ENCODE measurements at regions not wholly inside any gene's neighbourhood (a gene's known extent, or its start where the extent isn't known, plus 50 kb on each side); places are given as distances from the start of the nearest gene placed in this dataset.

DNA sequence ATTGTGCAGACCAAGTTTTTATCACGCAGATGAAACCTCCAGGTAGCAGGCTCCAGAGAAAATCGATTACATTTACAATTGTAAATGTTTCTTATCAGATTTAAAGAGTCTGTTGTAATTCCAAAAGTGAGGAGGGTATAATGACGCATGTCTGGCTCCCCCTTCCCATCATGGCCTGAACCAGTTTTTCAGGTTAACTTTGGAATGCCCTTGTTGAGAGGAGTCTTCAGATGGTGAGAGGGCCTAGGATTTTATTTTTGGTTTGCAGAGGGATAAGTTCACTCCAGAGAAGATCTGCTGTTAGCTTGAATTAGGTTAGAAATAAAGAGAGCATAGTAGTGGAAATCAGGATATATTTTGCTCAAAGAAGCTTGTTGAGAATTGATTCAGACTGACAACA lies 1028.3 kb upstream of the B3GALT2 start:
- DNase-seq = no peak

DNA sequence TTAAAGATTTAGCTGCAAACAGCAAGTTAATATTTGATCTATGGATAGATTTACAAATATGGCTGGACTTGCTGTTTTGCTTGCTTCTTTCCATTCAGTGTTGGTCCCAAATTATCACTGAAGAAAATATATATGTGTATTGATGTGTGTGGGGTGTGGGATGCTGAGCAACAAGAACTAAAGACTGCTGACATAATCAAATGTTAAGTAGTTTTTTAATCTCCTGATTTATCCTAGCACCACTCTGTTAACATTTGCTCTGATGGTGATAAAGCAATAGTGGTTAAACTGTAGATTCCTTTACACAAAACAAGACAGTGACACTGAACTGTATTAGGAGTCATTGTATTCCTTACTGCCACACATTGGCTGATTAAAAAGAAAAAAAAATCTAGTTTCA lies 1023.5 kb upstream of the B3GALT2 start:
- no peak for DNase-seq

DNA sequence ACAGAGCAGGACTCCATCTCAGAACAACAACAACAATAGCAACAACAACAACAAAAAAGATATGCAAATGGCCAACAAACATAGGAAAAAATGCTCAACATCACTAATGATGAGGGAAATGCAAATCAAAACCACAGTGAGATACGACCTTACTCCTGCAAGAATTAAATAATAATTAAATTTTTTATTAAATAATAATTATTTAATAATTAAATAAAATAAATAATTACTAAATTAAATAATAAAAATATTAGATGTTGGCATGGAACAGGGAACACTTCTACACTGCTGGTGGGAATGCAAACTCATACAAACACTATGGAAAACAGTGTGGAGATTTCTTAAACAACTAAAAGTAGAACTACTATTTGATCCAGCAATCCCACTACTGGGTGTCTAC lies 1022.3 kb upstream of the B3GALT2 start:
- DNase-seq = no peak

DNA sequence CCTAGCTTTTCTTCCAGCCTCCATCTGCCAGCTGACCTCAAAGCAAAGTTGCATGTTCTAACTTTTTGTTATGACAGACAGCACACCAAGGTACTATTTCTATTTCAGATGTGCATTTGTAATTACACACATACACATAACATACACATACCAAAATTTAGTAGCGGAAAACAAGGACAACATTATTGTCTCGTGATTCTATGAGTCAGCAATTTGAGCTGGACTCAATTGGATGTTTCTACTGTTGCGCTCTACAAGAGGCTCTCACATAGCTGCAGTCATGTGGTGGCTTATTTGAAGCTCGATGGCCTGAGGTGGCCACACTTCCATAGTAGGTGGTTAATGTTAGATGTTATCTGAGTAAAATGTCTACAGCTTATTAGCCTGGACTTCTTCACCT lies 1010.1 kb upstream of the B3GALT2 start:
- no peak for DNase-seq

DNA sequence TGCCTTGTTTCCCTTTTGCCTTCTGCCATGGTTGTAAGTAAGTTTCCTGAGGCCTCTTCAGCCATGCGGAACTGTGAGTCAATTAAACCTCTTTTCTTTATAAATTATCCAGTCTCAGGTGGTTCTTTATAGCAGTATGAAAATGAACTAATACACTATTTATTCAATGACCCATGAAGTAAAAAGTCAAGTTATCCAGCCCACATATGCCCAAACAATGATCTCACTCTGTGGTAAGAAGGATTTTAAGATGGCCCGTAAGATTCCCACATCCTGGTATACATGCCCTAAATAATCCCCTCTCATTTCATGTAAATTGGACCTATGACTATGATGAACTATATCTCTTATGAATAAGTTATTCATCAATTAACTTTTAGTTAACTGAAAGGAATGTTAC lies 1008.3 kb upstream of the B3GALT2 start:
- no peak for DNase-seq

DNA sequence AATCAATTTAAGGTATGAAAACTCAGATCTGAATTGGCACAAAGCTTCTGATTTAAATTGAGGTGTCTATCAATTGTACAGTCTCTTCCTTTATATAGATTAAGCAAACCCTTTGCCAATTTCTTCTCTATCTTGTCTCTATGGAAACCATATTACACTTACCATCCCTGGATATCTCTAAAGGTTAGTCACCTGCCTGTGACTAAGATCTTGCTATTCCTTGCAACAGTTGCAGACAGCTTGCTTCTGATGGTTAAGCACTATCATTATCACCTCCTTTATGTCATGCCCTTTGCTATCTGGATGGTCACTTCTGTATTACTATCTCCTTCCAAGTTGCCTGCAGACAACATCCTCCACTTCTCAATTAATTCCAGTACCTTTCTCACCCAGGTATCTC lies 998.6 kb upstream of the B3GALT2 start:
- no peak for DNase-seq

DNA sequence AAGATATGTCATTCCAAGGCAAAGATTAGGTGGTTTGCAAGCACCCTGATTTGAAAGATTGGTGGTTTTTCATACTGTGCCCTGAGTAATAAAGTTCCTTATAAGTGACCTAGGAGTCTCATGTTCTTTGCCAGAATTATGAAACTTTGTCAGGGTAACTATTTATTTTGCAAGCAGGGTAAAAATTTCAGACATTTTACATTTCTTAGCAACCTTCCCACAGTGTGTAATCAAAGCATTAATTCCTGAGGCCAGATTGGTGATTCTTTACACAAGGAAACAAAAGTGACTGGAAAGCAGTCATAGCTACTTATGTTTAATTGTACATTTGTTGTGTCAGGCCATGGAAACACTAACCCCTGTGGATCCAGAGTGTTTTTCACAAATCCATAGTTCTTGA lies 998.0 kb upstream of the B3GALT2 start:
- no peak for DNase-seq

DNA sequence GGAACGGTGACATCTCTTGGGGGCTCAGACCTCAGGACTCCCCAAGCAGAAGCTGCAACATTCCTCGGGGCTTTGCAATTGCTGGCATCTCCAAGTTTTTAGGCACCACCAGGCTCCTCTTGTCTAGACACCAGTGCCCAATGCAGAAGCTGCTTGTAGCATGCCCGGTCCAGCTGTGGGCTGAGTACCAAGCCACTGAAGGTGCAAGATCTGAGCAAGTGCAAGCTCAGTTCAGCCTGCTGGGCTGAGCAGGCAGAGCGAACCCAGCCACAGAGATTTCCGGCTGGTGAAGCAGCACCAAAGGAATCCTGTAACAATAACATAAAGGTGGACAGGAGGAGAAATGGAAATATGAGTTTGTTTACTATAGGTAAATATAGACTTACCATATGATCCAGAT lies 995.4 kb upstream of the B3GALT2 start:
- DNase-seq = no peak

DNA sequence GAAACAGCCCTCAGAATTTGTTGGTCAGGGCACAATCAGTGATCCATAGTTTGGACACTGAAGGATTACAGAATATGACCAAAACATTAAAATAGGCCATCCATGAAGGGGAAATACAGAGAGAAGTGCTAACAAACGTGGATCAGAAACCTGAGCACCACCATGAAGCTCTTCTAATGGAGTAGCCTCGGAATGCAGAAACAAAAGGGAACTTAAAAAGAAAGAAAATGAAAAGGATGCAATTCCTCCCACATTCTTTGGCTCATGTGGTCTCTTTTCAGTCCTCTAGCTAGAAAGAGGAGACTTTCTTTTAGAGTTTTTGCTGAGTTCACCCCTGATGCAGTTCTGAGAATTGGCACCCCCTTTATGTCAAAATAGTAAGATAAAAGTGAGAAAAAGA lies 989.8 kb upstream of the B3GALT2 start:
- DNase-seq = no peak

DNA sequence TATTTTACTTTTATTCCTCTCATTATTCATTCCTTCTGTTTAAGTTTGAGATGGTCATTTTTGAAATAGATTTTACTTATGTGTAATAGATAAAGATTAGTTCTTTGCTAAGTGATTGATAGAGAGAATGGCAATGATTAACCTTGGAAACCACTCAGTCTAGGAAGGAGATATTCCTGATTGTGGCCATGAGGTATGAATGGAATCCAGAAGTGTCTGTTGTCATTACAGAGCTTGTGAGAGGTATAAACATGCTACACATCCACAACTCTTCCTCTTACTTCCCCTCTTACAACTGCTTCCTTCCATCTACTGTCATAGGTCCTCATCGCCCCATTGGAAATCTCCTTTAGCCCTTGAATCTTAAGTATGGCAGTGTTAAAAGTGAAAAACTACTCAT lies 988.8 kb upstream of the B3GALT2 start:
- no peak for DNase-seq

DNA sequence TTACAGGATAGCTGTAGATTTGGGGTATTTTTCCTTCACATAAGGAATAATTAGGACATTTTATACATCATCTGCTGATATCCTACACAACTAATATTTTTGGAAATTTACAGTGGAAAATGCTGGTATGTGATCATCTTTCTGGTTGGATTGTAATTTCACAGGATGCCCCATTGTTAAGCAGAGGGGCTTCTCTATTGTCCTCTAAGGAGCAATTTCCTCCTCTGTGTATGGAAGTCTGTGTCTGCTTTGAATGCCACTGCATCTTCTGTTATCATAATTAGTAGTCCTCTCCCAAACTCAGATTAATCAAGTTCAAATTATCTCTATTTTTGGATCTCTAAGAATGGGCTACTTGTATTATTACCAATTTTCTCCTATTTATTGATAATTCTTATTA lies 988.1 kb upstream of the B3GALT2 start:
- no peak for DNase-seq

DNA sequence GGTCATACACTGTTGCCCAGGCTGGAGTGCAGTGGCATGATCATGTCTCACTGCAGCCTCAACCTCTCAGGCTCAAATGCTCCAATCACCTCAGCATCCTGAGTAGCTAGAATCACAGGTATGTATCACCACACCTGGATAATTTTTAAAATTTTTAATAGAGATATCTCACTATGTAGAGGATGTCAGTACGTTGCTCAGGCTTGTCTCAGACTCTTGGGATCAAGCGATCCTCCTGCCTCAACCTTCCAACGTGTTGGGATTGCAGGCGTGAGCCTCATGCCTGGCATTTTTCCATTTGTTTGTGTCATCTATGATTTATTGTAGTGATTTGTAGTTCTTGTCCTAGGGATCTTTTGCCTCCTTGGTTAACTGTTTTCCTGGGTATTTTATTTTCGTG lies 985.2 kb upstream of the B3GALT2 start:
- DNase-seq = no peak

DNA sequence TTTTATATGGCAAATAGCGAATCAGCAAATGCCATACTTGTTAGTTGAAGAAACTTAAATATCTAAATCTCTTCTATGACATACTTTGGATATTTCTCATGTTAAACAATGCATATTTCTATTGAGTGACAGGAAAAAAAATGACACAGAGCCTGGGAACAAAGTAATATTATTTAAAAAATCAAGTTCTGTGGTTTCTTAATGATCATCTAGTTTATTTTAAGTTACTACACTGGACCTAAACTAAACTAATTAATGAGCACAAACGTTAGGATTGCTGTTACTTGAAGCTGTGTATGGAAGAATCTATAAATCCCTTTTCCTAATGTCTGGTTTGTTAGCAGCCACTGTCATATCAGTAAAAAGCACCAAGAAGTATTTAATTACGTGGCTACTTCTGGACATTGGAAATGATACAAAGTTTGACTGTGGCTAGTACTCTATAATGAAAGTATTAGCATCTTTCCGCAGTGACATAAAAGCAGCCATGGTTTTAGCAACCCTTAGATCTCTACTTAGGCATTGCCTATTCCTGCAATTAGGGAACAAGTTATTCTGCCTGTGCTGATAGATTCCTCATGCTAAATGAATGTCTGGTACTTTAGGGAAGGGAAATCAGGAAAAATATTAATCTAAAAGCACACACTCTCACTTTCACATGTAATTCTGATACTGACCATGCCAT lies 981.7 kb upstream of the B3GALT2 start:
- no peak for DNase-seq

DNA sequence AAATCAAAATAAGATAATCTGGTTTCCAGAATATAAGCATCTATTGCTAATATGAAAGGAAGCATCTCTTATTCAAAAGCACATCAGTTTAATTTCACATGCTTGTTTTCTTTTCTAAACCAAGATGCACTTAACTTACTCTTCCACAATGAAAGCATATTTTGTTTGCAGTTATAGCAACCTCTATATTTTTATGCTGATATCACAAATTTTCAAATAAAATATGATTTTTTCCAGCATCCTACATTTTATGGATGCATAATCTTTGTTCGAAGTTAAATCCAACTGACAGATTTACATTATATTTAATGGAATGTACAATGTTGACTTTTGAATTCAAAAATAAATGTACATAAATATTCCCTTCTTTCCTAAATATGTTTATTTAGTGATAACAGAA lies 978.3 kb upstream of the B3GALT2 start:
- DNase-seq = no peak

DNA sequence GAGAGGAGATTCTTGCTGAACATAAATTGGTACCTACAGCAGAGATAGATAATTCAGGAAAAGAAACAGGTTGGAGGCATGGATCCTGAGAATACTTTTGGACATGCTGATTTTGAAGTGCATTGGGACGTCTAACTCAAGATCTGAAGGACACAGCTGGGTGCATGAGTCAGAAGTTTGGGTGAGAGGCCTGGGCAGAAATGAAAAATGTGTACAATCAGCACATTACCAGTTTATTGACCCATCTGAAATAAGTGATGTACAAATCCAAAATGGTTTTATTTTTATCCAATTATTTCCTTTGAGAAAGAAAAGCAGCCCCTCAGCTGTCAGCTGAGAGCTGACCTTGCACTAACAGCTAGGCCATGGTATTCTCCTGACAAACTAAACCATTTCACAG lies 975.2 kb upstream of the B3GALT2 start:
- no peak for DNase-seq

DNA sequence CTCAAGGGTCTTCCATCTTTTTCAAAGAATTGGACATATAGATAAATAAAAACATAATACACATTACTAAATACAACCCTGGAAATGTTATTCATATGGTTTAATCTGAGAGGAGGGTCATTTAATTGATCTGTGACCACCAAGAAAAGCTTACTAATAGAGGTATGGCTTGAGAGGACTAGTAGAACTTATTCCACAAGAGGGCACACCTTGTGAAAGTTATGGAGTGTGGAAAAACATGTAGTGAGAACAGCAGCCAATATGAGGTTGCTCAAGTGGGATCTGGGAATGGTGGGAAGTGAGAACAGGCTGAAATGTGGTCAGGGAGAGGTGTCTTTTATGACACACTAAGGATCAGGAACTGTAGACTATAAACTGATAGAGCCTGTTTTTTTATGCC lies 973.5 kb upstream of the B3GALT2 start:
- no peak for DNase-seq

DNA sequence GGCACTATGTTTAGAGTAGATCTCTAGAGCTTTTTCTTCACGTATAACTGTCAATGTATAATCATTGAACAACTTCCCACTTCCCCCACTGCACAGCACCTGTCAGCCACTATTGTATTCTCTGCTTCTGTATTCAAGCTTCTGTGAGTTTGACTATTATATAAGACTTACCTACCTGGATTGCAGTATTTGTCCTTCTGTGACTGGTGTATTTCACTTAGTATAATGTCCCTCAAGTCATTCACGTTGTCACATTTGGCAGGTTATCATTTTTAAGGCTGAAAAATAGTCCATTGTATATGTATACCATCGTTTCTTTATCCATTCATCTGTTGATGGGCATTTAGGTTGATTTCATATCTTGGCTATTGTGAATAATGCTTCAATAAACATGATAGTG lies 969.5 kb upstream of the B3GALT2 start:
- no peak for DNase-seq

DNA sequence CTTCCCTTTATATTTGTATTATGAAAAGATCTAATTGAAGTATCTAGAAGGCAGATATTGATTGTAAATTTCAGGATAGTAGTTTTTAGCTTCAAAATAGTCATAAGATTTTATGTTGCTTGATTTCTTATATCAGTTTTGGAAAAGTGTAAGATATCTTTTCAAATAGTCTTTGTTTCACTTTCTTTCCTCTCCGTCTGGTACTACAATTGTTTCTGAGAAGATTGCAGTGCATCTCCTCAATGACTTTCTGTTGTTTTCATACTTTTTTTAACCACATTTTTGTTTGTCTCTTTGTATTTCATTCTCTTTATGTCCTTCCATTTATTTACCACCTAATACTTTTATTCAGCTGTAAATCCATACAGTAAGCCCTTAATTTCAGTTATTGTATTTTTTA lies 964.6 kb upstream of the B3GALT2 start:
- DNase-seq = no peak

DNA sequence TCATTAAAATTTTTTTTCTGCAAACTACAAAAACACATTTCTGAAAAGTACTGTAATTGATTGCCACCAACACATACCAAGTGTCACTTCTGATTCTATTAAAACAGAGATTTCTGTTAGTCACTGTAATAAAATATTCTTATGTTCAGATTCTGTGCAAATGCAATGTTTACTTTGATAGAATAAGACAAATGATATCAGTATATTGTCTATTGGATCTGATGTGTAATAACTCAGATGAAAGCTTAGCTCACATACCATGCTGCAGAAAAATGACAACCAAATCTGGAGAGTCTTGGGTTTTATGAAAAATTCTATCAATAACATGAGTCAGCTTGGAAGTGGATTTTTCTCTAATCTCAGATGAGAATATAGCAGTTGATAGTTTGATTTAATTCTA lies 963.8 kb upstream of the B3GALT2 start:
- no peak for DNase-seq

DNA sequence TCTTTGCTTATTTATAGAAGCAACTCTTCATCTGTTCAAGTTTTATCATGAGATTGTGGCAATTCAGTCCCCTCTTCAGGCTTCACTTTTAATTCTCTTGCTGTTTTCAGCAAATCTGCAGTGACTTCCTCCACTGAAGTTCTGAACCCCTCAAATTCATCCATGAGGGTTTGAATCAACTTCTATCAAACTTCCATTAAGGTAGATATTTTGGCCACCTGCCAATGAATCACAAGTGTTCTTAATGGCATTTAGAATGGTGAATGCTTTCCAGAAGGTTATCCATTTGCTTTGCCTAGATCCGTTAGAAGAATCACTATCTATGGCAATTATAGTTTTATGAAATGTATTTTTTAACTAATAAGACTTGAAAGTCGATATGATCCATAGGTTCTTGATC lies 946.7 kb upstream of the B3GALT2 start:
- DNase-seq = no peak

DNA sequence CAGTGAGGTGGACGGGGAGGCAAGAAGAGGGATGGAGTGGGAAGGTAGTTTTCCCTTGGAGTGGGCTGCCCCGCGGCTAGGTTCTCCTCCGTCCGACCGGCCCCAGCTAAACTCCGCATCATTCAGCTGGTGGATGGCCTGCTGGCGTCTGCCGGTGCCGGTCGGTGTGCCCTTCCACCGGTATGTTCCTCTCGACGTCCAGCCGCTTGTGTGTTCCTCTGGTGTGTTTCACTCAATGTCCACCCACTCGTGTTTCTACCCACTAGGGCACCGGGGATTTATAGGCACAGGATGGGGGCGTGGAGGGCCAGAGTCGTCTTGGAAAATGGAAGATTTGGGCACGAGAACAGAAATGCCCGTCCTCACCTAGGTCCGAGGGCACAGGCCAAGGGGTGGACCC lies 931.7 kb upstream of the B3GALT2 start:
- no peak for DNase-seq

DNA sequence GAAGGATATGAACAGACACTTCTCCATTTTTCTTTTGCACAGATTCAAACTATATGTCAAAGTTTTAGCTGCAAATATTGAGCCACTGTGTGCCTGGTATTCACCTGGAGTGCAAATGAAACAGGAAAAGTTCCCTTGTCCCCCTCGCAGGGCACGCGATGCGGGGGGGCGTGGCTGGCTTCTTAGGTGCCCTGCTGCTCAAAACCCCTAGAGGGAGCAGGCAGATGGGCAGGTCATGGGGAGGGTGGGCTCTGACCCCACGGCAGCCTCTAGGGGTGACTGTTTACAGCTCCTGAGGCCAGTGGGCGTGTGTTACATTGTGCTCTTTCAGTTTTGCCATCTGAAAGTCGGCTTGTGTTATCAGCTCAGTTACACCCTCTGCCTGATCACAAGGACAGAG lies 931.2 kb upstream of the B3GALT2 start:
- DNase-seq = no peak

DNA sequence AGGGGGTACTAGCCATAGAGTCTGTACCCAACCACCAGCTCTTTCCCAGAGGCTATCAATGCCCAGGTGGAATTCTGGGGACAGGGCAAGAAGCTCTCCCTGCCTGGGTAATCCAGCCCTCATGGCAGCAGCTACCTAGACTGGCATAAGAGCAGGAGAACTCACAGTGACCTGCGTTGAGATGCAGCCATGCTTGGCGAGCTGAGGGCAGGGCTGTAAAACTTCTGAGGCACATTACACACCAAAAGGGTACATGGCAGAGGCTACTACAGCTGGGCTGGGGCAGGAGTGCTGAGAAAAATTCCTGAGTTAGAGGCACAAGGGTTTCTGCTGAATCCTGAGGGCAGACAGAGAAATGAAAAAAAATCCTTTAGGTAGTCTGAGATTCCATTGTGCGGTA lies 927.9 kb upstream of the B3GALT2 start:
- DNase-seq = no peak

DNA sequence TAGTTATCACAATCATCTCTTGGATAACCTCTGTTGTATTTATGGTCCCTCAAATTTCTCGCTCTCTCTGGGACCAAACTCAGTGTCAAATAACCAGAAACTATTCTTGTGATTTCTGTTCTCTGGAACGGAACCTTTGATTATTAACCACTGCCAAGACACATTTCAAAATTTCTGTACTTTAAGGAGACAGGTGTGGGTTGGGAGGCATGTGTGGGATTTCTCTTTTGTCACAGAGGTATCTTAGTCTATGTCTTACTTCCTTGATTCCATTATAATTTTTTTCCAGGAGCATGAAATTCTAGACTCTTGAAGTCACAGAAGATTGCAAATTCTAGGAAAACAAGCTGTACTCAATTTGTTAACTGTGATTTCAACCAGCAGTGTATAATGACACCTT lies 919.0 kb upstream of the B3GALT2 start:
- no peak for DNase-seq

DNA sequence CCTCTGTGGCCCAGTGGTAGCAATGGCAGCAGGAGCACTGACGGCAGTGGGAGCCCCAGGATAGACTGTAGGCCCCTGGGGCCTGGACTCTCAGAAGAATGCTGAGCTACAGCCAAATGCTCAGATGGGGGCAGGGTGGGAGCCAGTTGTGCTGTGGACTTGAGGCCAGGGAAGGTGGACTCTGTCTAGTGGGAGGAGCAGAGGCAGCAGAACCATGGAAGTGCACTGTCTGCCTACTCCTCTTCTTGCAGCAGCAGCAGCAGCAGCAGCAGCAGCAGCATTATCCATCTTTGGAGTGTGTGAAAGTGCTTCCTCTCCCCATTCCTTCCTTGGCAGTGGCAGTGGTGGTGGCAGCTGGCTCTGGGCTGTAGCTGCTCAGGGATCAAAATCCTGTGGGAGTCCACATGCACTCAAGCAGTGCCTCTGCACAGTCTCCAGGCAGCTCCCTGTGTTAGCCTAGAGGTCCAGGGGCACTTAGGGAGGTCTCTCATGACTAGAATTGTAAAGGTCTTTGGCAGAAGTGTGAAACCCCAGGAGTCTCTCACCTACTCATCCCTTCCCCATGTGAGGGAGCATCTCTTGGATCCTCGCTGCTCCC lies 917.9 kb upstream of the B3GALT2 start:
- DNase-seq = no peak
